Eye (tissue), 1 donor: ENCODE measurements at regions not wholly inside any gene's neighbourhood (a gene's known extent, or its start where the extent isn't known, plus 50 kb on each side); places are given as distances from the start of the nearest gene placed in this dataset.
"Not testable (repeated sequence)": the region's sequence is repeated elsewhere in the genome, so short reads cannot be mapped to it uniquely, and the experiment has no call there.

ENCODE experiments used
- DNase-seq: peaks from one replicate; pipeline ENCODE4 v3.0.0-alpha.2; 2015

DNA sequence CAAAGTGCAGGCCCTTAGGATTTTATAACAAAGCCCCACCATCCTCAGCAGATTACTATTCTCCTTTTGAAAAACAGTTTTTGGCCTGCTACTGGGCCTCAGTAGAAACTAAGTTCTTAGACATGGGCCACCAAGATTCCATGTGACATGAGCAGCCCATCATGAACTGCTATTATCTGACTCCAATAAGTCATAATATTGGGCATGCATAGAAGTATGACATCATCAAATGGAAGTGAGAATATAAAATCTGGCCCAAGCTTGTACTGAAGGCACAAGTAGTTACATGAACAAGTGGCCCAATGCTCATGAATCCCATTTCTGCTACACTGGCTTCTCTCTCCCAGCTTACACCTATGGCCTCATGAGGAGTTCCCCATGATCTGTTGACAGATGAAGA, 404.8 kb downstream of the EPHA5 start:
- DNase-seq: no peak

DNA sequence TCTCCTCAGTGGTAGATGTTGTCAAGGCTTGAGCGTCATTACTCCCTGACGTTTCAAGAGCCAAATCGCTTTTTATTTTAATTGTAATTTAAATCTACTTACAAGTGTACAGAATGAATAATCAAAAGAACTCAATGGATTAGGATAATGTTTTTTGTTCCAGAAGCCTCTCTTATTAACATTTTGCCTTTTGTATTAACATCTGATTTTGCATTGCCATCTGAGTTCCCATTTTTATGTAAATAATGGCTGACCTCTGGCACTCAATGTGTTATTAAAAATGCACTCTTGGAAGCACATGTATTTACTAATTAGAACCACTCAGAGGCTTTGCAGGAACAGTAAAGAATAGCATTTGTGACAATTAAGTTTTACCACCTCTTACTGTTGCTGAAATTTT, 411.0 kb downstream of the EPHA5 start:
- no peak for DNase-seq

DNA sequence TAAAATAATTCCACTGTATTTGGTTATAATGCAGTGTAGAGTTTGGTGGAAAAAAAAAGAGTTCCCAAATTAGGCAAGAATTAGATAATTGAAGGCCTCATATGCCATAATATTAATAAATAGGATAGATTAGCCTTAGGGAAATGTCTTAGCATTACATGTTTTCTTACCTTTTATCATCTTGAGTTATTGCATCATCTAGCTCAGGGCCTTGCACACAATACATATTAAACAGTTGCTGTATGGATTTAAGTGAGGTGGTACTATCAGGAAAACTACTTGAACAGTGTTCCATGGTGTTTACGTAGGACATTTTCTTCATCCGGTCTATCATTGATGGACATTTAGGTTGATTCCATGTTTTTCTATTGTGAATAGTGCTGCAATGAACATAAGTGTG, 419.4 kb downstream of the EPHA5 start:
- no peak for DNase-seq

DNA sequence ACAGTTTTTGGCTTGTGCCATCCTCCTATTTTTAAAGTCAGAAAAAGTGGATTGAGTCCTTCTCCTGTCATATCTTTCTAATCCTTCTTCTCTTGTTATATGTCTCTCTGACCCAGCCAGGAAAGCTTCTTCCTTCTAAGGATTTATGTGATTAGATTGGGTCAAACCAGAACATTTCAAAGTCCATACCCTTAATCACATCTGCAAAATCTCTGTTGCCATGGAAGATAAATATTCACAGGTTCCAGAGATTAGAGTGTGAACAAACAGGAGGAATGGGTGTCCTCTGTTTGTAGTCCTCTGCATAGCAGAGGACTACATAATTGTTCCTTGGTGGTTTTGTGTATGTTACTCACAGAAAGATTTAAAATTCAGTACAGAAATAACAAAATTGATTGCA, 421.2 kb downstream of the EPHA5 start:
- no peak for DNase-seq

DNA sequence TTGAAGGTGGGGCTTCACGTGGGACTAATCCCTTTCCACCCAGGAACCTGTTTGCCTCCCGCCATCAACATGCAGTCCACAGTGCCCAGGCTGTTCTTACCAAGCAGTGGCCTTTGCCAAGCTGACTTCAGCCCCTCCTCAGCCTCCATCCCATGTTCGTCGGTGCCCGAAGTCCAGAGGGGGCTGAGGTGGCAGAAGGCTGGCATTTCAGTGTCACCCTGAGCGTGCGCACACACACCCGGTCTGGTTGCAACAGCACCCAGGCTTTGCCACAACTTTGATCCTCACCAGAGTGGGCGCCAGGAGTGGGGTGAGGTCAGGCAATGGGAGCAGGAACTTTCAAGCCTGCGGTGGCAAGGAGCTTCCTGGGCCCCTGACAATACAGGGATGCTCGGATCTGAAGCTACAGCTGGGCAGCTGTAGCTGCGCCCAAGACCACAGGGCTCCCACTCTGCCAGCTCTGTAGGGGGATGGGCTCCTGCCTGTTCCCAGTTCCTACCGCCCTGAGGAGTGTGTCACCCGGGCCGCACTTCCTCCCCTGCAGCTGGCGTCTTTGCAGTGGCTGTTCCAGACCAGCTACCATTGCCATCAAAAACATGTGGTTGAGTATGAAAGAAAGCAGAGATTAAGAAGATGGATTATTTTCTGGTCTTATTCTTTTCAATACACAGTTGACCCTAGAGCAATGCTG, 428.0 kb downstream of the EPHA5 start:
- DNase-seq: no peak

DNA sequence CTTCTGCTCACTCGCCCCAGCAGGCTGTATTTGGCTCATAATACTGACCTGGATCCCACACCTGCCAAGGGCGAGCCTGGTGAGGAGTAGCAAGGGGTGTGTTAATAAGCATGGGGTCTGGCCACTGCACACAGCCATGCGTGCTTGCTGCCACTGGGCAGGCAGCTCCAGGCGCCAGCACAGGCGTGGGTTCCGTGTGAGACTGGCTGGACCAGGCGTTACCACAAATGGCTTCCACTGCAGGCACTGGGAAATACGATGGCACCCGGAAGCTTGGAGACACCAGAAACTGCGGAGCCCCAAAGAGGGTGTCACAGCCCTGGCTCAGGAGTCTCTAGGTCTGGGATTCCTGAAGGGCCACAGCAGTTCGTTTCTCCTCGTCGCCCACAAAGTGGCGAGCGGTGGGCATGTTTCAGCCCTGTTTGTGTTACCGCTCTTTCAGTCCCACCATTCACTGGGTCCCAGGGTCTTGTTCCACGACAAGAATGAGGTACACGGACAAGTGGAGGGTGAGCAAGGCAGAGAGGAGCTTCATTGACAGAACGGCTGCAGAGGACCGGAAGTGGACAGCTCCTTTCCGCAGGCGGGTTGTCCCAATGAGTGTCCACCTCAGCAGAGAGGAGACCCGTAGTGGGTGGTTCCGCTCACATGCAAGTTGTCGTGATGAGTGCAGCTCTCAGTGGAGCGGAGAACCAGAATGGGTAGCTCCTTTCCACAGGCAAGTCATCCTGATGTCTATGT, 428.9 kb downstream of the EPHA5 start:
- no peak for DNase-seq

DNA sequence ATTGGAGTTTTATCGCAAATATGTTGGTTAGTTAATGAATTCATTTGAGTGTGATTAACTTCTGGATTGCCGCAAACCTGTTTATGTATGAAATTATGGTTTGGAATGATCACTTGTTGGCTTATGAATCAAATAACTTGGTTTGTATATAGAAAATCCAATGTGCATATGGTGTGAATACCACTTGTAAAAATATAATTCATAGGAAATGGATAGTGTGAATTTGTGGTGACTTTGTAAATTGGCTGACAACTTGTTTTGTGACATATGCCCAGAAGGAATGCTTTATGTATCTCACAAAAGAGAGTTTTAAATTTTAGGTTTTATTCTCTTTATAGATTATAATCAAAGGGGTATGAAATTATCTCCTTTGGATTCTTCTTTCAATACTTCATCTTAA, 436.2 kb downstream of the EPHA5 start:
- DNase-seq: no peak

DNA sequence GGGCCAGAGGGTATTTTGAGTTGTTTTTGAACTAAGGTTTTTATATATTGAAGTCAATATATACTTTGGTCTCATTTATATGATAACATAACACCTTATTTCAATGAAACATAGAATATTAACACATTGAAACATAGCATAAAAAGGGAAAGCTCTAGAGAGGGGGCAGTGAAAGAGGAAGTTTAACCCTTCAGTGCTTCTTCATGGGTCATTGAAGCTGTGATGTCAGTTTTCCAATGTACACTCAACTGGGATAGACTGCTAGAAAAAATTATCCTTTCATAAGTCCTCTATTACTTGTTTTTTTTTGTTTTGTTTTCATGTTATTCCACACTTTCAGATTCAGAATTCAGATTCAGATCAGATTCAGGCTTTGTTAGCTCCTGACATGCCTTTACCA, 442.7 kb downstream of the EPHA5 start:
- DNase-seq: no peak

DNA sequence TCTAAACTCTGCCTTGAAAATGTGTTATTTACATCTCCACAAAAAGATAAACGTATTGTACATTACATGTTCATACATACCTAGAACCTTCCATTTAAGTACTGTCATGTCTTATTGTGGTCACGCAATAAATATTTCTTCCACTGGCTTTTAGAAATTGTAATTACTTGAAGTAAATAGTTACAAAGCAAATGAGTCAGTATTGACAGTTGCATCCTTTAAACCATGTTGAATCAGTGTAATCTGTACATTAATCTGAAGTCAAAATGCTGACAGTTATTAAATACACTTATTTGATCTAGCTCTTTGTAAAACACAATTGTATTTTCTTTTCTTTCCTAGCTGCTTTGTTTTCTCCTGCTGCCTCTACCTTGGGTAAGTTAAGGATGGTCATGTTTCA, 446.7 kb downstream of the EPHA5 start:
- DNase-seq: no peak

DNA sequence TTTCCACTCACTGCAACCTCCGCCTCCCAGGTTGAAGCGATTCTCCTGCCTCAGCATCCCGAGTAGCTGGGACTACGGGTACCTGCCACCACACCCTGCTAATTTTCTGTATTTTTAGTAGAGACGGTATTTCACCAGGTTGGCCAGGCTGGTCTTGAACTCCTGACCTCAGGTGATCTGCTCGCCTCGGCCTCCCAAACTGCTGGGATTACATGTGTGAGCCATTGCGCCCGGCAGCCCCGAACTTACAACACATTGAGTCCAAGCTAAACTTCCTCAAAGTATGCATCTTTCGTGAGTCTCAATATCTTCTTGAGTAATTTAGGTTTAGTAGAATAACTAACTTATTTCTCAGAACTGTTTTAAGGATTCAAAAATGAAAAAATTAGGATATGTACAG, 447.2 kb downstream of the EPHA5 start:
- not testable (repeated sequence) for DNase-seq

DNA sequence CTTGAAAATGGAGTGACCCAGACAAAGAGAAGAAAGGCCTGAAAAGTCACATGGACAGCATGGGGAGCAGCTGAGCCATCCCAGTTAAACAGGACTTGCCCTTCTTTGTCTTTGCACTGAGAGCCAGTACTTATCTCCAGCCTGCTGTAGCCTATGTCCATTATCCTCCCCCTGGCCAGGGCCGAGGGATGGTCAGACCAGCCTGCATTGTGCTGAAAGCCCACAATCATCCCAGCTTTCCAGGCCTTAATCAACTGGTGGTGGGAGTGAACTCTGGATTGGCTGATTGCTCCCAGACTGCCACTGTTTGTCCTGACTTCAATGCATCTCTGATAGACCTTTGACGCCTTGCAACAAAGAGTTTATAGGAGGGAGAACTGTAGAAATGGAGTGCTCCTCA, 453.1 kb downstream of the EPHA5 start:
- DNase-seq: no peak

DNA sequence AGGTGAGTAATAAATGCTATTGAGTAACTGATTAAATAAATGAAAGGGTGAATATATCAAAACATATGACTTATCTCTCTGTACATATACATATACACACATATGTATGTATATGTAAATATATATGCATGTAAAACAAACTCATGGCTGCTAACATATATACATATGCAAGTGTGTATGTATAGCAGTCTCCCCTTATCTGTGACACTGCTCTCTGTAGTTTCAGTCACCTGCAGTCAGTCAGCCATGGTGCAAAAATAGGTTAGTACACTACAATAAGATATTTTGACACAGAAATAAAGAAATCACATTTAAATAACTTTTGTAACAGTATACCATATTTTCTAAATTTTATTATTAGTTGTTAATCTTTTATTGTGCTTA, 467.4 kb downstream of the EPHA5 start:
- no peak for DNase-seq

DNA sequence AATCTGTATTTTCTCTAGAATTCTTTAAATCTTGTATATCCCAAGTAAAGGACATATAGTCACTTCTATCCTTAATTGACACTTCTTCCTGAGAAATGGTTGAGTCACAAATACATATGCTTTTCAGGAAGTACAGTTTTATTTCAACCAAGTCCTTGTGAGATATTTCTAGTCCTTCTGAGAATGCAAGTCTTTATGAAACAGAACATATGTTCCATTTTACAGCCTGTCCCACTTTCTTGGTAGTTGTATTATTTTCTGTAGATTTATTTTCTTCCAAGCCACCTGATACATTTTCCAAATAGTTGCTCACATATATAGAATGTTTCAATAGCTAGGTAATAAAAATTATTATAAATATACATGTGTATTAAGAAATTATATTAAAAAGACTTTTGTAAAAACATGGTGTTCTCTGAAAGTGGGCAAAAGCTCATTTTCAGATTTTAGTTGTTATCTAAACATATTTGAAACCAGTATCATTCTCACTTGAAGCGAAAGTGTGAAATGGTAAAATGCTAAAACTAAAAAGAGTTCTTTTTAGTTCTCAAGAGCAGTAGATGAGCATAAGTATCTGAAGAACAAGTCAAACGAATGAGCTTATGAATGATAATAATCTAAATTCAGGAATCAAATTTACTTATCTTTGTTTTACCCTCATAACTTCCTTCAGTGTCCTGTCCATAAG, 468.0 kb downstream of the EPHA5 start:
- no peak for DNase-seq

DNA sequence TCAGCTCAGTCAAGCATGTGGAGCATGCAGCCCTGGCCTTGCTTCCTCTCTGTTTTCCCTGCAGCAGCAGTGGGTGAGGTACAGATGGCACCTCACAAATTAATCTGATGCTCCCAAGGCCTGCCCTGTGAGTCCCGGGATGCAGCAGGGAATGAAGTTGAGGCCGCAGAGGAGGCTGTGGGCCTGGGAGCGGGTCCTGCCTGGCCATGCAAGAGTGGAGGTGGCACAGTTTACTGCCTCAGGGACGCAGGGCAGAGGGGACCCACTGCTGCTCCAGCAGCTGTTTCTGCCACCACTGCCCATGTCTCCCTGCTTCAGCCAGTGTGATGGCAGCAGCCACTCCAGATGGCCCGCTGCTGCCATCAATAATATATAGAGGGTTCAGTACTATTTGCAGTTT, 474.6 kb downstream of the EPHA5 start:
- DNase-seq: no peak

DNA sequence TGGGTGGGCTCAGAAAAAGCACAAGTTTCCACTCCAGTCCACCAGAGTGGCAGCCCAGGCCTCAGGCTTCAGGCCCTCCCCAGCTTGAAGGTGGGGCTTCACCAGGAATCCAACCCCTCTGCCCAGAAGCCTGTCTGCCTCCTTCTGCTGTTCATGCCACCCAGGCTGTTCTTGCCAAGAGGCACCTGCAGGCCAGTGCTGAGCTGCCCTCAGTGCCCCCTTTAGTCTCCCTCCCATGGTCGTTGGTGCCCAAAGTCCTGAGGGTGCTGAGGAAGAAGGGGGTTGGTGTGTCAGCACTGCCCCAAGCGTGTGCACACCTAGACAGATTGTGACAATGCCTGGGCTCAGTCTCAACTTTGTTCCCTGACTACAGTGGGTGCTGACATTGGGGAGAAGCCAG, 475.3 kb downstream of the EPHA5 start:
- DNase-seq: no peak

DNA sequence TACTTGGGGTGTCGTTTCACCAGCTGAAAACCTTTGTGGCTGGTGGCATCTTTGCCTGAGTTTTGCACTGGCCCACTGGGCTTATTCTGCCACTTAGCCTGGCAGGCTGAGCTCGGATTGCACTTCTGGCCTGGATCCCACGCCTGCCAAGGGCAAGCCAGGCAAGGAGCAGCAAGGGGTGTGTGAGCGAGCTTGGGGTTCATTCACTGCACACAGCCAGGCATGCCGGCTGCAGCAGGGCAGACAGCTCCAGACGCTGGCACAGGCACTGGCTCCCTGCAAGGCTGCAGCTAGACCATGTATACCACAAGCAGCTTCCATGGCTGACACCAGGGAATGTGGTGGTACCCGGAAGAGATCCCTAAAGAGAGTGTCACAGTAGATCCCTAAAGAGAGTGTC, 476.3 kb downstream of the EPHA5 start:
- DNase-seq: no peak

DNA sequence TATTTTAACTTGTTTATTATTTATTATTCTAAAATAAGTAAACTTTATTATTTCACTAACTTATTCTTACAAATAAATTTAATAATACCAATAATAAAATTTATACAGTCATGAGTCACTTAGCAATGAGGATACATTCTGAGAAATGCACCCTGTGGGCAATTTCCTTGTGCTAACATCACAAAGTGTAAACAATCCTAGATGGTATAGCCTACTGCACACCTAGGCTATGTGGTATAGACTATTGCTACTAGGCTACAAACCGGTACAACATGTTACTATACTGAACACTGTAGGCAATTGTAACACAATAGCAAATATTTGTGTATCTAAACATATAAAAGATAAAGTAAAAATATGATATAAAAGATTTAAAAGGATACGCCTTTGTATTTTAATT, 479.5 kb downstream of the EPHA5 start:
- no peak for DNase-seq

DNA sequence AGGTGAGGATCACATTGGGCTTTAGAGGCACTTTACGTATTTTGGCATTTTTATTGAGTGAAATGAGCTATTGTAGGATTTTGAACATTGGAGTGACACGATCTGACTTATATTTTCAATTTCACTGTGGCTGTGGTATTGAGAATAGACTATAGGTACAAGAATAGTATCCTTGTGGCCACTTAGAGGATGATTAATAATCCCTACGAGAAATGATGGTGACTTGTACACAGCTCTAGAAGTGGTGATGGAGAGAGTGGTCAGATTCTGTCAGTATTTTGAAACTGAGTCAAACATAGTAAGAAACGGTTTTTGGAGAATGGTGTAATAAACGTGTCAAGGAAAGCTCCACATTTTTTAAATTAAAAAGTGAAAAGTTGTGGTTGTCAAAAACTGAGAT, 494.7 kb downstream of the EPHA5 start:
- DNase-seq: no peak

DNA sequence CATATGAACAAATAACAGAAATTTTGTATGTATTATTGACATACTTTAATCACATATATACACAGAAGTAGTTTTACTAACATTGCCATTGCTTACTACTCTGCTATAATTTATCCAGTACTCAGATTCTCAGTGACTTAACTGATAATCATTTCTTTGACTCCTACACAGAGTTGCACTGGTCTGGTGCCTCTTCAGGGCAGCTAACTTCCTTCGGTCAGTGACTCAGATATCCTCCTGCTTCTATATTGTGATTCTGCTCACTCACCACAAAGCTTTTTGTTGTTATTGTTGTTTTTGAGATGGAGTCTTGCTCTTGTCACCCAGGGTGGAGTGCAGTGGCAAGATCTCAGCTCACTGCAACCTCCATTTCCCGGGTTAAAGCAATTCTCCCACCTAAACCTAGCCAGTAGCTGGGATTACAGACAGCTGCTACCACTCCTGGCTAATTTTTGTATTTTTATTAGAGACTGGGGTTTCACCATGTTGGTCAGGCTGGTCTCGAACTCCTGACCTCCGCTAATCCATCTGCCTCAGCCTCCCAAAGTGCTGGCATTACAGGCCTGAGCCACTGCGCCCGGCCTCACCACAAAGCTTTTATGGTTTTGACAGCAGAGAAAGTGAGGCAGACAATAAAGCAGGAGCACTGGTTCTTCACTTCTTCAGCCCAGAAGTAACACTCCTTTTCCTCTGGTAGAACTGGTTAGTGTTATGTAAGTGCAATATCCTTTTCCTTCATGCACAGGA, 499.3 kb downstream of the EPHA5 start:
- DNase-seq: no peak

DNA sequence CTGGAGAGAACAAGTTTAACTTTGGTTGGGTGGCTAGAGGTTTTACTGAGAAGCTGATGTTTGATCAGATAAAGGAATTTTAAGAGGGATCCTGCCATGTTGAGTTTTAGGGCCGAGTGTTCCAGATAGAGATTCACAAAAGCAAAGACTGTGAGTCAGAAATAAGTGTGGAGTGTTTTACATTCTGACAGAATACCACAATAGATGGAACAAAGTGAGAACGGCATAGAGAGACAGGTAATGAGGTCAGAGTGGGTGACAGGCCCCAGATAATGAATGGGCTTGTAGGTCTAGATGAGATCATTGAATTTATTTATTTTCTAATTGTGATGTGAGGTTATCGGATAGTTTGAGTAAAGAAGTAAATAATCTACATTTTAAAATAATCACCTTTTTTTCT, 502.6 kb downstream of the EPHA5 start:
- DNase-seq: no peak

DNA sequence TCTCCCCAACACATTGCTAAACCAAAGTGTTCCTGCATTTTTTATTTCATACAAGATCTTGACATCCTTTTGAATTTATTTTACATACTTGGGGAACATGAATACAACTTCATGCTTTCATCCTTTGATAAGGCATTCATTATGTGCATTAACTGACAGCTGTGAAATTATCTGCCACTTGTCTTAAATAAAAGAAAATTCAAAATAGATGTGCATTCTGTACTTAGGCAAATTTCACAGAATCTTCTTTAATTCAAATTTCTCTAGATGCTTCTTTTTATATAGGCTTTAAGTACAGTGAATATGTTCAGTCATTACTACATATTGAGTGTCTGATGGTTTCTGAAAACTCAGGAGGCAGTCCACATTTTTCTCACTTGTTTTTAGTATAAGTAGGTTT, 518.1 kb downstream of the EPHA5 start:
- no peak for DNase-seq

DNA sequence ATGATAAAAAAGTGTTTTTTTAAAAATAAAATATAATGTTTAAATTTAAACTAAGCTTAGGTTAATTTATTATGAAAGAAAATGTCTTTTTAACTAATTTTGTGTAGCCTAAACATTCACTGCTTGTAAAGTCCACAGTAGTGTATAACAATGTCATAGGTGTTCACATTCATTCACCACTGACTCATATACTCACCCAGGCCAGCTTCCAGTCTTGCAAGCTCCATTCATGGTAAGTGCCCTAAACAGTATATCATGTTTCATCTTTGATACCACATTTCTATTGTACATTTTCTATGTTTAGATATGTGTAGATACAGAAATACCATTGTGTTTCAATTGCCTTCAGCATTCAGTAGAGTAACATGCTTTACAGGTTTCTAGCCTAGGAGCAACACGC, 530.3 kb downstream of the EPHA5 start:
- DNase-seq: no peak

DNA sequence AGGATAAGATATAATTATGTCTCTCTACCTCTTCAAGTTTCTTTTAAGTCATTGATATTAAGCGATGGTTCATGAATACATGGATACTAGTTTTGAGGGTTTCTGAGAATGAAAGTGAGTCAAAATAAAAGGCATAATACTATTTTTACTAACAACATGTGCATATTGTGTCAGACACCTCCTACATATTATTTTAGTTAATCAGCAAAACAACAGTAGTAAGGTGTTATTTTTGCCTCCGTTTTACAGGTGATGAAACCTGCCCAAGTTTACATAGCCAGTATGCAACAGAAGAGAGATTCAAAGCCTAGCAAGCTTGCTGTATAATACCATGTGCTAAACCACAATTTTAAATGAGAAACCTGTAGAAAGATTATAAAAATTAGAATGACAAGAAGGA, 544.1 kb downstream of the EPHA5 start:
- no peak for DNase-seq

DNA sequence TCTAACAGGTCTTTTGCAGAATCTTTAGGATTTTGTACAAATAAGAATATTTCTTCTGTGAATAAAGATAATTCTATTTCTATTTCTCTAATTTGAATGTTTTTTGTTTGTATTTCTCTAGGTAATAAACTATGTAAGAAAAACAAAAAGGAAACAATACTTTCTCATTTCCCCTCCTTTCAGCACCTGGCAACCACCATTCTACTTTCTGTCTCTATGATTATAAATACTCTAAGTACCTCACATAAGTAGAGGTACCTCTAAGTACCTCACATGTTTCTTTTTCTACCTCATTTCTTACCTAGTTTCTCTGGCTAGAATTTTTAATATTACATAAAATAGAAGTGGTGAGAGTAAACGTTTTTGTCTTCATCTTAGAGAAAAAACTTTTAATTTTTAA, 550.0 kb downstream of the EPHA5 start:
- no peak for DNase-seq
